Tibial nerve (tissue), 4 donors: ENCODE measurements at regions not wholly inside any gene's neighbourhood (a gene's known extent, or its start where the extent isn't known, plus 50 kb on each side); places are given as distances from the start of the nearest gene placed in this dataset.

Experiments used
- DNase-seq, 2 donors: peaks; one replicate each; pipeline ENCODE4 v3.0.0-alpha.2; 2019; ENCODE audit warnings: low spot score in 2 of 2
- H3K27ac ChIP-seq, 4 donors: fragments of 200-600 bp; sonication (generic) in 3 of 4; one replicate each; pipeline ENCODE4 v1.5.1; 2017 to 2019; ENCODE audit warnings: mild to moderate bottlenecking in 1 of 4
- H3K27me3 ChIP-seq, 2 donors: fragments of 200-600 bp; sonication (generic) in 1 of 2; one replicate each; pipeline versions ENCODE4 v1.5.1 to v1.6.0; 2017 to 2019
- H3K36me3 ChIP-seq, 3 donors: fragments of 200-600 bp; sonication (generic); one replicate each; pipeline ENCODE4 v1.5.1; 2018 to 2019
- H3K4me1 ChIP-seq, 4 donors: fragments of 200-600 bp; sonication (generic) in 3 of 4; one replicate each; pipeline ENCODE4 v1.5.1; 2017 to 2019
- H3K4me3 ChIP-seq, 4 donors: fragments of 200-600 bp; sonication (generic) in 3 of 4; one replicate each; pipeline ENCODE4 v1.5.1; 2017 to 2019; ENCODE audit warnings: mild to moderate bottlenecking in 1 of 4, moderate library complexity in 1 of 4
- H3K9me3 ChIP-seq, 4 donors: fragments of 200-600 bp; sonication (generic) in 3 of 4; one replicate each; pipeline ENCODE4 v1.5.1; 2017 to 2019
- EP300 ChIP-seq, 2 donors: sonication (generic); formaldehyde crosslinking; IDR thresholded peaks; one replicate each; pipeline ENCODE4 v1.6.1; 2017; ENCODE audit warnings: antibody characterized with exemption in 2 of 2, mild to moderate bottlenecking in 1 of 2
- POLR2A ChIP-seq, 2 donors: fragments of 450-650 bp; IDR thresholded peaks; one replicate each; pipeline ENCODE4 v1.6.1; 2017; ENCODE audit warnings: antibody characterized with exemption in 2 of 2, mild to moderate bottlenecking in 2 of 2, moderate library complexity in 2 of 2
- WGBS, 2 donors: methylation state at CpG; one replicate each; pipeline ENCODE4 v1.1.5; 2018; 5-methylcytosine and 5-hydroxymethylcytosine counted together
- TF ChIP-seq, protein P1 (sequence below), 5 experiments: fragments of 200-600 bp in 3 of 5; fragments of 450-650 bp in 2 of 5; sonication (generic) in 3 of 5; IDR thresholded peaks; one replicate each; pipeline ENCODE4 v1.5.1; 2016 to 2019; ENCODE audit warnings: antibody characterized with exemption in 5 of 5, mild to moderate bottlenecking in 3 of 5, moderate library complexity in 2 of 5

DNA sequence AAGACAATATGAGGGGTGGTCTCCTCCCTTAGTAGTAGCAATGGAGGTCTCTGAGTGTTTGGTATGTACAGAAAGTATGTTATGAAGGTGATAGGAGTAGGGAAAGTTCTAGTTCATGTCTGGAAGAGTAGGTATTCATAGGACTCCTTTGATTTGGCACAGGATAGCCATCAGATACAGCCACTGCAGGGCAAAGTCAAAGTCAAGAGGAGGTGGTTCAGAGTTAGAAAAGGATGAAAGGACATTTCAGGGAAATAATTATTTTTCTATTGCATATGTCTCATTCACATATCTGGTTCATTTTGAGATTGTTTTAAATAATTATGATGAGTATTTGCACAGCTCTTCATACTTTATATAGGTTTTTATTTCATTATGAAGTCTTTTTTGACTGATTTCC lies 381.1 kb downstream of the MFSD1 start:
- Histone ChIP-seq H3K9me3 (no peaks in the 10 kb centered on the region), H3K27ac (no peak overlapping the region), H3K4me1 (no peaks in the 10 kb centered on the region), H3K27me3 (no peaks in the 10 kb centered on the region), H3K4me3 (no peak overlapping the region), H3K36me3 (no peaks in the 10 kb centered on the region)
- TF ChIP-seq POLR2A (IDR thresholded peaks at IDR 0.05) (no peak), EP300 (IDR thresholded peaks at IDR 0.05) (no peak)
- TF ChIP-seq, protein P1, sequence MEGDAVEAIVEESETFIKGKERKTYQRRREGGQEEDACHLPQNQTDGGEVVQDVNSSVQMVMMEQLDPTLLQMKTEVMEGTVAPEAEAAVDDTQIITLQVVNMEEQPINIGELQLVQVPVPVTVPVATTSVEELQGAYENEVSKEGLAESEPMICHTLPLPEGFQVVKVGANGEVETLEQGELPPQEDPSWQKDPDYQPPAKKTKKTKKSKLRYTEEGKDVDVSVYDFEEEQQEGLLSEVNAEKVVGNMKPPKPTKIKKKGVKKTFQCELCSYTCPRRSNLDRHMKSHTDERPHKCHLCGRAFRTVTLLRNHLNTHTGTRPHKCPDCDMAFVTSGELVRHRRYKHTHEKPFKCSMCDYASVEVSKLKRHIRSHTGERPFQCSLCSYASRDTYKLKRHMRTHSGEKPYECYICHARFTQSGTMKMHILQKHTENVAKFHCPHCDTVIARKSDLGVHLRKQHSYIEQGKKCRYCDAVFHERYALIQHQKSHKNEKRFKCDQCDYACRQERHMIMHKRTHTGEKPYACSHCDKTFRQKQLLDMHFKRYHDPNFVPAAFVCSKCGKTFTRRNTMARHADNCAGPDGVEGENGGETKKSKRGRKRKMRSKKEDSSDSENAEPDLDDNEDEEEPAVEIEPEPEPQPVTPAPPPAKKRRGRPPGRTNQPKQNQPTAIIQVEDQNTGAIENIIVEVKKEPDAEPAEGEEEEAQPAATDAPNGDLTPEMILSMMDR (IDR thresholded peaks at IDR 0.05), result no peak
- no peak for DNase-seq

DNA sequence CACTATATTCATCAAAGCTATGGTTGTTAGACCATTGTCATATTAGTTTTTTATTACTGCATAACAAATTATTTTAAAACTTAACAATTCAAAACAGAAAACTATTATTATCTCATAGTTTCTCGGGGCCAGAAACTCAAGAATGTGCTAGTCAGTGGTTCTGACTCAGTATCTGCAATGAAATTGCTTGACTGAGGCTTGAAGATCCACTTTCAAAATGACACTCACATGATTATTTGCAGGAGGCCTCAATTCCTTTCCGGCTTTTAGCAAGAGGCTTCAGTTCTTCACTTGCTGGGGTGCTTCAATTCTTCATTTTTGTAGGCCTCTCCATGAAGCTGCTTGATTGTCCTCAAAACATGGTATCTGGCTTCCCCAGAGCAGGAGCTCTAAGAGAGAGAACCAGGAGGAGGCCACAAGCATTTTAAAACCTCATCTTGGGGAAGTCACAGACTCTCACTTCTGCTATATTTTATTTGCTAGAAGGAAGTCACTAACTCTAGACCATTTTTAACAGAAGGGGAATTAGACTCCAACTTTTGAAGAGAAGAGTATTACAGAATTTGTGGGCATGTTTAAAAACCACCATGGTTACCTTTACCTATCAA lies 383.7 kb downstream of the MFSD1 start:
- TF ChIP-seq EP300 (IDR thresholded peaks at IDR 0.05) (no peak), POLR2A (IDR thresholded peaks at IDR 0.05) (no peak)
- TF ChIP-seq, protein P1 (IDR thresholded peaks at IDR 0.05), result no peak
- no peak overlapping the region for H3K27ac ChIP-seq
- DNase-seq, result no peak
- H3K4me3 ChIP-seq, result no peak overlapping the region
- 73 to 77% methylated on average over 2 of the region's 2 CpGs for WGBS, 2 donors
- no peaks in the 10 kb centered on the region for H3K9me3 ChIP-seq
- no peaks in the 10 kb centered on the region for H3K27me3 ChIP-seq
- no peaks in the 10 kb centered on the region for H3K36me3 ChIP-seq
- no peaks in the 10 kb centered on the region for H3K4me1 ChIP-seq

DNA sequence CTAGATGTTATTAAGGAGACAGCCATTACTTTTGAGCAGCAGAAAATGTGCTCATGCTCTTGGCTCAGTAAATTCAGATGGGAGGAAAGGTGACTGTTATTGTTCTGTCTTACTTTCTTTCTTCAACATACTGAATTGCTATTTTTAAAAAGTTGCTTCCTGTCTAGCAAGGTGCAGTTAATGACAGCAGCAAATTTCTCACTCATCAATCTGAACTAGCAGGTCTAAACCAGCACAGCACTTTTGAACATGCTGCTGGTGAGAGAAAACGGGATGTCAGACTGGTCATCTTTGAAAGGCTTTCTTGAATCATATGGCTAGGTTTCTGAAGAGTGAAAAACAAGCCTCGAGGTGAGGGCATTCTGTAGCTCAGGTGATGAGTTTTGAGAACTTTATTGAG lies 384.7 kb downstream of the MFSD1 start:
- Histone ChIP-seq H3K36me3 (no peaks in the 10 kb centered on the region), H3K27me3 (no peaks in the 10 kb centered on the region), H3K9me3 (no peaks in the 10 kb centered on the region), H3K4me3 (no peak overlapping the region), H3K27ac (no peak overlapping the region), H3K4me1 (no peaks in the 10 kb centered on the region)
- no peak for DNase-seq
- 72 to 74% methylated on average over 2 of the region's 2 CpGs for WGBS, 2 donors
- TF ChIP-seq POLR2A (IDR thresholded peaks at IDR 0.05) (no peak), EP300 (IDR thresholded peaks at IDR 0.05) (no peak)
- TF ChIP-seq, protein P1 (IDR thresholded peaks at IDR 0.05), result no peak

DNA sequence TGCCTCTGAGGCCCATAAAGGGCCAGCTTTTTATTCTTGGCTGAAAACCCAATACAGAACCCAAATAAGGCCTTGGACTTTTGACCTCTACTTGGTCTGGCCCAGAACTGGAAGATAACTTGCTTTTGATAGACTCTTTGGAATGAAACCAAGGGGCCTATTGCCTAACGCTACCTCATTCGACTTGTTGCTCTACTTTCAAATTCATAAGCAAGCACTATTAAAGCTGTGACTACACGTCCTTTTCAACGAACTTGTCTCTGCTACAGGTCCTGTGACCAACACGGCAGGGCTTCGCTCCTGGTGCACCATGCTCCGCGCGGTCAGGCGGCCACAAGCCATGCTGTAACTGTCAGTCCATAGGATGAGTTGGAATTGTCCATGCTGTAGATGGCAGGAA lies 385.4 kb downstream of the MFSD1 start:
- DNase-seq, result no peak
- WGBS, 2 donors, result 77 to 78% methylated on average over 10 of the region's 10 CpGs
- Histone ChIP-seq H3K27ac (no peak overlapping the region), H3K4me1 (no peaks in the 10 kb centered on the region), H3K9me3 (no peaks in the 10 kb centered on the region), H3K27me3 (no peaks in the 10 kb centered on the region), H3K4me3 (no peak overlapping the region), H3K36me3 (no peaks in the 10 kb centered on the region)
- TF ChIP-seq, protein P1 (IDR thresholded peaks at IDR 0.05), result no peak
- no peak for TF ChIP-seq EP300 (IDR thresholded peaks at IDR 0.05)
- no peak for TF ChIP-seq POLR2A (IDR thresholded peaks at IDR 0.05)

DNA sequence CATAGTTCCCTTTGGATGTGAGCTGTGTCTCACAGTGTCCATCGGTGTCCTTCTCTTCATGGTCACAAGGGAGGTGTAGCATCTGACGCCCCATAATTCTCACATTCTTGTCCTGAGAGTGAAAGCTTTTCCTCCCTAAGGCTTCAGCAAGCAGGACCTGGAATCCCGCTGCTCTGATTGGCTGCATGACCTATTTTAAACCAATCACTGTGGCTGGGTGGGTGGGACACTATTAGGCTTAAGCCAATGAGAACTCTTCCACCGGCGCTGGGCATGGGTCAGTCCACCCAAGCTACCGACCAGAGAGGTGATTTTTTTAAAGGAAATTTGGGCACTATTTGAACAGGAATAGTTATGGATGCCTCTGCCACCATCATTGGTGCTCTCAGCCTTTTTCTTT lies 385.9 kb downstream of the MFSD1 start:
- Histone ChIP-seq H3K9me3 (no peaks in the 10 kb centered on the region), H3K27ac (no peak overlapping the region), H3K4me3 (no peak overlapping the region), H3K27me3 (no peaks in the 10 kb centered on the region), H3K36me3 (no peaks in the 10 kb centered on the region), H3K4me1 (no peaks in the 10 kb centered on the region)
- TF ChIP-seq, protein P1 (IDR thresholded peaks at IDR 0.05), result no peak
- no peak for TF ChIP-seq POLR2A (IDR thresholded peaks at IDR 0.05)
- no peak for TF ChIP-seq EP300 (IDR thresholded peaks at IDR 0.05)
- DNase-seq, result no peak
- 76 to 77% methylated on average over 6 of the region's 6 CpGs for WGBS, 2 donors
